Fibroblast of lung (primary cell): ENCODE measurements at regions not wholly inside any gene's neighbourhood (a gene's known extent, or its start where the extent isn't known, plus 50 kb on each side); places are given as distances from the start of the nearest gene placed in this dataset.

Source experiments
- DNase-seq, 2 donors: peaks; one replicate each; pipeline versions ENCODE4 v3.0.0 to v3.0.0-alpha.2; 2010; ENCODE audit warnings: low read depth in 2 of 2
- H2AFZ ChIP-seq: 2 replicates; pipeline ENCODE4 v1.5.1; 2012; ENCODE audit warnings: low read length, control low read depth, inconsistent platforms
- H3K27ac ChIP-seq: 2 replicates; pipeline ENCODE4 v1.5.1; 2011; ENCODE audit warnings: low read length, control low read depth; ENCODE audit not compliant: insufficient read depth
- H3K27me3 ChIP-seq: 2 replicates; pipeline ENCODE4 v1.5.1; 2011; ENCODE audit warnings: mild to moderate bottlenecking, low read length; ENCODE audit not compliant: control insufficient read depth, insufficient read depth
- H3K36me3 ChIP-seq: 2 replicates; pipeline ENCODE4 v1.5.1; 2011; ENCODE audit warnings: low read length; ENCODE audit not compliant: control insufficient read depth, insufficient read depth
- H3K4me1 ChIP-seq: 2 replicates; pipeline ENCODE4 v1.5.1; 2011; ENCODE audit warnings: low read length; ENCODE audit not compliant: control insufficient read depth, insufficient read depth; ENCODE audit errors: extremely low read depth
- H3K4me2 ChIP-seq: 2 replicates; pipeline ENCODE4 v1.5.1; 2011; ENCODE audit warnings: low read length, control low read depth; ENCODE audit not compliant: insufficient read depth; ENCODE audit errors: extremely low read depth
- H3K4me3 ChIP-seq, 4 experiments: fragments of 200-600 bp in 1 of 4; sonication (generic) in 1 of 4; replicated peaks in 1 of 4; 2 replicates each; pipeline ENCODE4 v1.5.1; 2011 to 2016; ENCODE audit warnings: low read length in 4 of 4, low read depth in 3 of 4, mild to moderate bottlenecking in 3 of 4, control low read depth in 2 of 4, inconsistent platforms in 1 of 4, mixed read lengths in 1 of 4; ENCODE audit not compliant: insufficient read depth in 1 of 4; ENCODE audit errors: control extremely low read depth in 1 of 4
- H3K79me2 ChIP-seq: 2 replicates; pipeline ENCODE4 v1.5.1; 2012; ENCODE audit warnings: mild to moderate bottlenecking, low read length, inconsistent platforms; ENCODE audit not compliant: control insufficient read depth, insufficient read depth
- H3K9ac ChIP-seq: 2 replicates; pipeline ENCODE4 v1.5.1; 2011; ENCODE audit warnings: mild to moderate bottlenecking, low read length, control low read depth; ENCODE audit not compliant: insufficient read depth
- H3K9me3 ChIP-seq: 2 replicates; pipeline ENCODE4 v1.5.1; 2012; ENCODE audit warnings: low read depth, low read length; ENCODE audit not compliant: control insufficient read depth, insufficient read depth
- H4K20me1 ChIP-seq: 2 replicates; pipeline ENCODE4 v1.5.1; 2011; ENCODE audit warnings: low read length; ENCODE audit not compliant: control insufficient read depth, insufficient read depth; ENCODE audit errors: extremely low read depth
- CTCF ChIP-seq, 2 donors: IDR thresholded peaks in 1 of 2; conservative IDR thresholded peaks in 1 of 2; 1 replicate in 1 of 2; 2 replicates in 1 of 2; pipeline ENCODE4 v1.5.1; 2011 to 2012; ENCODE audit warnings: low read length in 2 of 2, control low read depth in 1 of 2, inconsistent platforms in 1 of 2, low read depth in 1 of 2, mild to moderate bottlenecking in 1 of 2
- EZH2 ChIP-seq: IDR thresholded peaks from 2 replicates; pipeline ENCODE4 v1.5.1; 2012; ENCODE audit warnings: low read length, control low read depth, mild to moderate bottlenecking; ENCODE audit errors: missing control alignments

DNA sequence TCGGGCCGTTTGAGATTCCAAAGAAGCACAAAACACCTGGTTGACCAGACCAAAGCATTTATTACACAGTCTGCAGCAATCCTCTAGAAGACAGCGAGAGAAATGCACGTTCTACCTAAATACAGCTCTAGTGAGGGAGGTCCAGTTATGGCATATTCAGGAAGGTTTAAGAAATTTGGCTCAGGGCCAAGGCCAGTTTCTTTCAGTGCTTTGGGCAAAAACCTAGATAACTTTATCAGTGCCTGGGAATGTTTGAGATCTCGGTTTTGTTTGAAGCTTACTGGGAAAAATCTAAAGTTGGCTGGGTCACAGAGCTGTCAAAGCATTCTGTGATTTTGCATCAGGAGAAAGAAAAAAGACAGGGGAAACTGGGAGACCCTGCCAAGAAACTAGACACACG is 514.0 kb upstream of the TMPRSS15 start:
- H3K27ac ChIP-seq: no peak overlapping the region
- no peaks in the 10 kb centered on the region for H3K4me1 ChIP-seq
- no peak overlapping the region for H2AFZ ChIP-seq
- H3K9me3 ChIP-seq: no peaks in the 10 kb centered on the region
- H3K27me3 ChIP-seq: no peaks in the 10 kb centered on the region
- no peak overlapping the region for H3K4me3 ChIP-seq
- no peak overlapping the region for H3K9ac ChIP-seq
- no peak for DNase-seq
- H3K79me2 ChIP-seq: no peaks in the 10 kb centered on the region
- H3K36me3 ChIP-seq: no peaks in the 10 kb centered on the region
- TF ChIP-seq EZH2 (no peak), CTCF (conservative IDR thresholded peaks at IDR 0.05 in 1 of 2, IDR thresholded peaks at IDR 0.05 in 1 of 2; ENCODE audit: low read depth in 1 of 2, low read length in 2 of 2) (no peak)
- H3K4me2 ChIP-seq: no peak overlapping the region
- H4K20me1 ChIP-seq: no peaks in the 10 kb centered on the region

- Histone ChIP-seq H3K4me1 (no peaks in the 10 kb centered on the region), H3K27ac (no peak overlapping the region), H3K36me3 (no peaks in the 10 kb centered on the region), H3K79me2 (no peaks in the 10 kb centered on the region), H4K20me1 (no peaks in the 10 kb centered on the region), H3K4me2 (no peak overlapping the region), H3K9ac (no peak overlapping the region), H3K4me3 (no peak overlapping the region), H3K27me3 (no peaks in the 10 kb centered on the region), H3K9me3 (no peaks in the 10 kb centered on the region), H2AFZ (no peak overlapping the region)
- DNase-seq: no peak
- no peak for TF ChIP-seq EZH2
- no peak for TF ChIP-seq CTCF (conservative IDR thresholded peaks at IDR 0.05 in 1 of 2, IDR thresholded peaks at IDR 0.05 in 1 of 2; ENCODE audit: low read depth in 1 of 2, low read length in 2 of 2)
Observed at GRCh38 chr21:18931237-18931636, 527.7 kb upstream of the TMPRSS15 start.

DNA sequence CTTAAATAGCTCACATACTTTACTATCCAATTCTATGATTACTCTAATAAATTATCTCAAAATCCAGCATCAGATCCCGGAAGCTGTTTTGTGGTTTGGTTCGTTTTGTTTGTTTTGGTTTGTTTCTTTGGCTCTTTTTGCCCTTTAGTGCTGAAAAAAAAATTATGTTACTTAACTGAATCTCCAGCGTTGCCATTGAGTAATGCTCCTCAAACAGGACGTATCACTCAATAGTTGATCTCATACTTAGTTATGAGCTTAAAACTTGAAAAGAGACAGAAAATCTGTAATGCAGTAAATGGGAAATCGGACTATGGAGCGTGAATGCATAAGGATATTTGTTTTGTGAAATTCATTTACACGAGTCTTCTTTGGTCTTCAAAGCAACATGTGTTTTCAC is 533.8 kb upstream of the TMPRSS15 start:
- TF ChIP-seq EZH2: no peak
- Histone ChIP-seq H3K9me3 (no peaks in the 10 kb centered on the region), H2AFZ (no peak overlapping the region), H3K36me3 (no peaks in the 10 kb centered on the region), H3K27ac (no peak overlapping the region), H3K4me3 (no peak overlapping the region), H3K79me2 (no peaks in the 10 kb centered on the region), H3K4me1 (no peaks in the 10 kb centered on the region), H3K27me3 (no peaks in the 10 kb centered on the region), H3K4me2 (no peak overlapping the region), H4K20me1 (no peaks in the 10 kb centered on the region), H3K9ac (no peak overlapping the region)
- no peak for DNase-seq
